ENCODE measurements at regions not wholly inside any gene's neighbourhood (a gene's known extent, or its start where the extent isn't known, plus 50 kb on each side); places are given as distances from the start of the nearest gene placed in this dataset.

DNA sequence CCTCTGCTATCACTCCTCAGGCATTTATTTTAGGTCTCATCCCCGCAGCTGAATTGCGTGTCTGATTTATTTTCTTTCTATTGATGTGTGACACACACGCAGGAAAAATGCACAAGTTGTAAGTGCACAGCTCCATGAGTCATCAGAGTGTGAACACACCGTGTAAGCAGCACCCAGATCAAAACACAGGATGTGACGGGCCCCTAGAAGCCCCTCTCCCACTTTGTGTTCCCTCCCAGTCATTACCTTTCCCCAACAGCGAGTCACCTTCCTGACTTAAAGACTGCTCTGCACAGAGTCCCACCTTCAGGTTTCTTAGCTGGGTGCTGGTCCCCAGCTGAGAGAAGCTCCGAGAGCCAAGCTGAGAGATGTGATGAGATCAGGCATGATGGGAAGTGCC is 436.7 kb downstream of the MID1IP1 start (continued):
- no peak for TF ChIP-seq ZFP1 (CRISPR knock-in tag; IDR thresholded peaks at IDR 0.05)
- no peak for TF ChIP-seq COPS2 (conservative IDR thresholded peaks at IDR 0.05)

DNA sequence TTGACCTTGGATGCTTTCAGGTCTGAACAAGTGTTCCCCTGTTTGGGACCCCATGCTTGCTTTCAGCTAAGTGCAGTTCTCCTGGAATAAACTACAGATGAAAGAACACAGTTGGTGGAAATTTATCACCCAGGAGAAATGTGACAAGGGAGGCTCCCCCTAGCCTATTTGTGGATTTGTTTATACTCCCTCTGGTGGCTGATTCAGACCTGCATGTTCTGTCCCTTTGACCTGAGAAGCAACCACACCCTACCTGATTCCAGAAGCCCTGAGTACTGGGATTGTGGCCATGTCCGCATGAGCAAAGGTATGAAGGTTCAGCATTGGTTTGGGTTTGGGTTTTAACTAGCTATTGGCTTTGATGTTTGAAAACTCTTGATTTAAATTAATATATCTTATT is 440.9 kb downstream of the MID1IP1 start:
- Histone ChIP-seq H3K9ac (ENCODE audit: insufficient read depth in 1 of 2, low read depth in 2 of 2, low read length in 2 of 2) (no peak overlapping the region), H3K4me3 (no peak overlapping the region), H3K27ac (ENCODE audit: extremely low read depth, low read depth, low read length) (no peak overlapping the region), H3K27me3 (ENCODE audit: control insufficient read depth in 2 of 2, insufficient read depth in 2 of 2, low read length in 2 of 2) (no peaks in the 10 kb centered on the region), H3K9me3 (replicated peaks; ENCODE audit: control insufficient read depth, insufficient read depth, low read depth, low read length) (no peaks in the 10 kb centered on the region), H4K20me1 (replicated peaks; ENCODE audit: control insufficient read depth, insufficient read depth, low read length) (no peaks in the 10 kb centered on the region), H2AFZ (ENCODE audit: low read depth, low read length) (no peak overlapping the region), H3K9me1 (ENCODE audit: control insufficient read depth, insufficient read depth, low read length) (no peaks in the 10 kb centered on the region), H3K36me3 (ENCODE audit: control insufficient read depth, insufficient read depth, low read length) (no peaks in the 10 kb centered on the region), H3K79me2 (ENCODE audit: control insufficient read depth, insufficient read depth, low read length) (no peaks in the 10 kb centered on the region), H3K4me1 (replicated peaks in 1 of 2; ENCODE audit: control insufficient read depth in 2 of 2, insufficient read depth in 2 of 2, low read length in 2 of 2) (no peaks in the 10 kb centered on the region), H3K4me2 (ENCODE audit: insufficient read depth, low read length) (no peak overlapping the region)
- in situ Hi-C loops (cut with MboI) = no loop called here
- ChIA-PET POLR2A (no interaction called here), CTCF (ENCODE audit: low intra/inter-chr PET ratio) (interaction anchor here (1.6 kb wide), 1 partner anchor 487 kb away, joined by 7 read pairs; no protein-coding TSS in a partner anchor)
- BruUV-seq (replicated peaks) = no TSS peak
- WGBS (ENCODE audit: insufficient coverage, low coverage, missing lambda C conversion rate) = 13% methylated on average over 1 of the region's 1 CpG
- intact Hi-C loops (cut with micrococcal nuclease) = loop anchor here (5.0 kb wide), 1 partner anchor 490 kb away; no protein-coding TSS in a partner anchor
- peak; percentile 37 to 56 (median 52) for DNase-seq (ENCODE audit: extremely low read depth in 1 of 4, low spot score in 3 of 4)
- peak; percentile 91 for ATAC-seq
- FAIRE-seq = peak; percentile 54
- TF ChIP-seq TARDBP (IDR thresholded peaks at IDR 0.05) (no peak), DNMT1 (IDR thresholded peaks at IDR 0.05) (no peak), POLR2AphosphoS2 (IDR thresholded peaks at IDR 0.05; ENCODE audit: low read length) (no peak), PTTG1 (tag; IDR thresholded peaks at IDR 0.05; ENCODE audit: low read depth) (no peak), NEUROD1 (IDR thresholded peaks at IDR 0.05; ENCODE audit: borderline replicate concordance, low read depth, low read length, partially characterized antibody) (no peak), RAD21 (CRISPR knock-in tag; conservative IDR thresholded peaks at IDR 0.05 in 1 of 2, IDR thresholded peaks at IDR 0.05 in 1 of 2) (peak; percentile 11 to 59; a peak in 3 of 4 replicates)
- TF ChIP-seq, protein P1, sequence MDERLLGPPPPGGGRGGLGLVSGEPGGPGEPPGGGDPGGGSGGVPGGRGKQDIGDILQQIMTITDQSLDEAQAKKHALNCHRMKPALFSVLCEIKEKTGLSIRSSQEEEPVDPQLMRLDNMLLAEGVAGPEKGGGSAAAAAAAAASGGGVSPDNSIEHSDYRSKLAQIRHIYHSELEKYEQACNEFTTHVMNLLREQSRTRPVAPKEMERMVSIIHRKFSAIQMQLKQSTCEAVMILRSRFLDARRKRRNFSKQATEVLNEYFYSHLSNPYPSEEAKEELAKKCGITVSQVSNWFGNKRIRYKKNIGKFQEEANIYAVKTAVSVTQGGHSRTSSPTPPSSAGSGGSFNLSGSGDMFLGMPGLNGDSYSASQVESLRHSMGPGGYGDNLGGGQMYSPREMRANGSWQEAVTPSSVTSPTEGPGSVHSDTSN (CRISPR knock-in tag; IDR thresholded peaks at IDR 0.05; ENCODE audit: low read depth) = no peak
- TF ChIP-seq, protein P1 (tag; conservative IDR thresholded peaks at IDR 0.05; ENCODE audit: low read depth) = 0 out of 2 replicates have a peak, but pooled peaks have one; percentile 11
- TF ChIP-seq, protein P2, sequence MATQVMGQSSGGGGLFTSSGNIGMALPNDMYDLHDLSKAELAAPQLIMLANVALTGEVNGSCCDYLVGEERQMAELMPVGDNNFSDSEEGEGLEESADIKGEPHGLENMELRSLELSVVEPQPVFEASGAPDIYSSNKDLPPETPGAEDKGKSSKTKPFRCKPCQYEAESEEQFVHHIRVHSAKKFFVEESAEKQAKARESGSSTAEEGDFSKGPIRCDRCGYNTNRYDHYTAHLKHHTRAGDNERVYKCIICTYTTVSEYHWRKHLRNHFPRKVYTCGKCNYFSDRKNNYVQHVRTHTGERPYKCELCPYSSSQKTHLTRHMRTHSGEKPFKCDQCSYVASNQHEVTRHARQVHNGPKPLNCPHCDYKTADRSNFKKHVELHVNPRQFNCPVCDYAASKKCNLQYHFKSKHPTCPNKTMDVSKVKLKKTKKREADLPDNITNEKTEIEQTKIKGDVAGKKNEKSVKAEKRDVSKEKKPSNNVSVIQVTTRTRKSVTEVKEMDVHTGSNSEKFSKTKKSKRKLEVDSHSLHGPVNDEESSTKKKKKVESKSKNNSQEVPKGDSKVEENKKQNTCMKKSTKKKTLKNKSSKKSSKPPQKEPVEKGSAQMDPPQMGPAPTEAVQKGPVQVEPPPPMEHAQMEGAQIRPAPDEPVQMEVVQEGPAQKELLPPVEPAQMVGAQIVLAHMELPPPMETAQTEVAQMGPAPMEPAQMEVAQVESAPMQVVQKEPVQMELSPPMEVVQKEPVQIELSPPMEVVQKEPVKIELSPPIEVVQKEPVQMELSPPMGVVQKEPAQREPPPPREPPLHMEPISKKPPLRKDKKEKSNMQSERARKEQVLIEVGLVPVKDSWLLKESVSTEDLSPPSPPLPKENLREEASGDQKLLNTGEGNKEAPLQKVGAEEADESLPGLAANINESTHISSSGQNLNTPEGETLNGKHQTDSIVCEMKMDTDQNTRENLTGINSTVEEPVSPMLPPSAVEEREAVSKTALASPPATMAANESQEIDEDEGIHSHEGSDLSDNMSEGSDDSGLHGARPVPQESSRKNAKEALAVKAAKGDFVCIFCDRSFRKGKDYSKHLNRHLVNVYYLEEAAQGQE (IDR thresholded peaks at IDR 0.05; ENCODE audit: borderline replicate concordance) = peak; percentile 48; the same call in 1 of the 2 replicates
- TF ChIP-seq, protein P2 (CRISPR knock-in tag; IDR thresholded peaks at IDR 0.05; ENCODE audit: low read depth) = no peak
